Gastrocnemius medialis (tissue), 4 donors: ENCODE measurements at regions not wholly inside any gene's neighbourhood (a gene's known extent, or its start where the extent isn't known, plus 50 kb on each side); places are given as distances from the start of the nearest gene placed in this dataset.
"Not testable (repeated sequence)": the region's sequence is repeated elsewhere in the genome, so short reads cannot be mapped to it uniquely, and the experiment has no call there.

Source experiments
- ATAC-seq, 2 donors: fragments of 150-250 bp; one replicate each; pipeline ENCODE4 v1.9.1; 2016
- DNase-seq, 2 donors: peaks; one replicate each; pipeline ENCODE4 v3.0.0-alpha.2; 2019
- H3K27ac ChIP-seq, 4 donors: fragments of 200-600 bp; sonication (generic); 1 replicate in 1 of 4; 2 replicates in 3 of 4; pipeline ENCODE4 v1.5.1; 2016 to 2018; ENCODE audit warnings: mild to moderate bottlenecking in 2 of 4, moderate library complexity in 1 of 4
- H3K27me3 ChIP-seq, 3 donors: fragments of 200-600 bp; sonication (generic) in 2 of 3; 1 replicate in 1 of 3; 2 replicates in 2 of 3; pipeline versions ENCODE4 v1.5.1 to v1.6.0; 2016 to 2019; ENCODE audit warnings: mild to moderate bottlenecking in 1 of 3, moderate library complexity in 1 of 3
- H3K36me3 ChIP-seq, 2 donors: fragments of 200-600 bp; sonication (generic) in 1 of 2; one replicate each; pipeline ENCODE4 v1.5.1; 2017 to 2018
- H3K4me1 ChIP-seq, 2 donors: fragments of 200-600 bp; sonication (generic) in 1 of 2; one replicate each; pipeline ENCODE4 v1.5.1; 2016 to 2017; ENCODE audit warnings: mild to moderate bottlenecking in 2 of 2
- H3K4me3 ChIP-seq, 4 donors: fragments of 200-600 bp; sonication (generic) in 3 of 4; 1 replicate in 1 of 4; 2 replicates in 3 of 4; pipeline ENCODE4 v1.5.1; 2016 to 2019; ENCODE audit warnings: mild to moderate bottlenecking in 2 of 4
- H3K9me3 ChIP-seq, 3 donors: fragments of 200-600 bp; sonication (generic) in 2 of 3; 1 replicate in 1 of 3; 2 replicates in 2 of 3; pipeline ENCODE4 v1.5.1; 2016 to 2019
- CTCF ChIP-seq, 5 experiments: fragments of 450-650 bp in 3 of 5; fragments of 200-600 bp in 2 of 5; sonication (generic) in 2 of 5; IDR thresholded peaks in 4 of 5; conservative IDR thresholded peaks in 1 of 5; 1 replicate in 4 of 5; 2 replicates in 1 of 5; pipeline ENCODE4 v1.5.1; 2016 to 2019; ENCODE audit warnings: antibody characterized with exemption in 5 of 5, mild to moderate bottlenecking in 3 of 5, moderate library complexity in 3 of 5
- POLR2A ChIP-seq, 2 donors: fragments of 450-650 bp; IDR thresholded peaks; one replicate each; pipeline ENCODE4 v1.6.1; 2017; ENCODE audit warnings: antibody characterized with exemption in 2 of 2, mild to moderate bottlenecking in 2 of 2, moderate library complexity in 2 of 2
- in situ Hi-C, 4 donors: fragments of 200-750 bp; cut with MboI; loops; one replicate each; pipeline versions ENCODE4 v1.15.0 to v1.8.0; 2017; ENCODE audit warnings: low sequenced_read_pairs in 4 of 4
- intact Hi-C: fragments of 100-400 bp; cut with DNase I; formaldehyde crosslinking; loops from one replicate; pipeline ENCODE4 v1.15.1; 2023; ENCODE audit warnings: low total_unique reads

GRCh38 chr17:12195418-12195817 lies 174.7 kb downstream of the MAP2K4 start:
- no peak for TF ChIP-seq CTCF (IDR thresholded peaks at IDR 0.05 in 4 of 5, conservative IDR thresholded peaks at IDR 0.05 in 1 of 5)
- TF ChIP-seq POLR2A (IDR thresholded peaks at IDR 0.05) = no peak
- no peaks in the 10 kb centered on the region for H3K9me3 ChIP-seq
- in situ Hi-C loops = no loop called here

GRCh38 chr17:12201294-12201880 lies 180.7 kb downstream of the MAP2K4 start:
- Histone ChIP-seq H3K27me3 (no peaks in the 10 kb centered on the region), H3K36me3 (no peaks in the 10 kb centered on the region), H3K4me3 (no peak overlapping the region), H3K27ac (no peak overlapping the region), H3K9me3 (no peaks in the 10 kb centered on the region), H3K4me1 (no peaks in the 10 kb centered on the region)
- in situ Hi-C loops (no loop called here), intact Hi-C loops (no loop called here)
- no peak for DNase-seq
- TF ChIP-seq POLR2A (IDR thresholded peaks at IDR 0.05) (no peak), CTCF (IDR thresholded peaks at IDR 0.05 in 4 of 5, conservative IDR thresholded peaks at IDR 0.05 in 1 of 5) (no peak)
- no peak for ATAC-seq

More at GRCh38 chr17:12195418-12195817, 174.7 kb downstream of the MAP2K4 start:
- H3K27ac ChIP-seq = no peak overlapping the region
- no peaks in the 10 kb centered on the region for H3K27me3 ChIP-seq
- H3K36me3 ChIP-seq = no peaks in the 10 kb centered on the region
- ATAC-seq (no peak), DNase-seq (no peak)
- no peaks in the 10 kb centered on the region for H3K4me1 ChIP-seq
- no peak overlapping the region for H3K4me3 ChIP-seq
- intact Hi-C loops = no loop called here

GRCh38 chr17:12209632-12210191 lies 189.0 kb downstream of the MAP2K4 start:
- no peak overlapping the region for H3K4me3 ChIP-seq
- TF ChIP-seq CTCF (IDR thresholded peaks at IDR 0.05 in 4 of 5, conservative IDR thresholded peaks at IDR 0.05 in 1 of 5) (no peak), POLR2A (IDR thresholded peaks at IDR 0.05) (no peak)
- ATAC-seq (no peak), DNase-seq (no peak)
- in situ Hi-C loops = no loop called here
- H3K4me1 ChIP-seq = no peaks in the 10 kb centered on the region
- no peak overlapping the region for H3K27ac ChIP-seq
- H3K27me3 ChIP-seq = no peaks in the 10 kb centered on the region
- no peaks in the 10 kb centered on the region for H3K9me3 ChIP-seq
- no peaks in the 10 kb centered on the region for H3K36me3 ChIP-seq
- intact Hi-C loops = no loop called here

- H3K27ac ChIP-seq, H3K36me3 ChIP-seq, H3K4me1 ChIP-seq, in situ Hi-C loops, ATAC-seq, DNase-seq, H3K4me3 ChIP-seq, H3K9me3 ChIP-seq, H3K27me3 ChIP-seq, intact Hi-C loops: not testable (repeated sequence)
Observed at GRCh38 chr17:12220714-12221439, 200.2 kb downstream of the MAP2K4 start.

- DNase-seq = no peak
- H3K4me1 ChIP-seq = no peaks in the 10 kb centered on the region
- H3K27me3 ChIP-seq = no peaks in the 10 kb centered on the region
- in situ Hi-C loops (no loop called here), intact Hi-C loops (no loop called here)
- no peak overlapping the region for H3K27ac ChIP-seq
- ATAC-seq = no peak
- no peaks in the 10 kb centered on the region for H3K9me3 ChIP-seq
- H3K36me3 ChIP-seq = no peaks in the 10 kb centered on the region
- no peak overlapping the region for H3K4me3 ChIP-seq
- TF ChIP-seq CTCF (IDR thresholded peaks at IDR 0.05 in 4 of 5, conservative IDR thresholded peaks at IDR 0.05 in 1 of 5) = no peak
- TF ChIP-seq POLR2A (IDR thresholded peaks at IDR 0.05) = no peak
Observed at GRCh38 chr17:12222392-12222791, 201.7 kb downstream of the MAP2K4 start.
